DOHH2 (cell line): ENCODE measurements at regions not wholly inside any gene's neighbourhood (a gene's known extent, or its start where the extent isn't known, plus 50 kb on each side); places are given as distances from the start of the nearest gene placed in this dataset.

ENCODE experiments used
- CTCF ChIP-seq: fragments of 200-600 bp; sonication (generic); IDR thresholded peaks from one replicate; pipeline ENCODE4 v1.5.1; 2014; ENCODE audit warnings: antibody characterized with exemption, mild to moderate bottlenecking, low read depth, low read length; ENCODE audit not compliant: poor library complexity, severe bottlenecking
- EZH2phosphoT487 ChIP-seq: fragments of 200-600 bp; sonication (generic); IDR thresholded peaks from 2 replicates; pipeline ENCODE4 v1.6.1; 2017; ENCODE audit warnings: borderline replicate concordance, mild to moderate bottlenecking, antibody characterized with exemption, low read length, moderate library complexity, mixed read lengths

GRCh38 chr4:54568184-54568583 lies 89.6 kb upstream of the KIT start:
- no peak for TF ChIP-seq CTCF
- TF ChIP-seq EZH2phosphoT487: no peak
